Neural progenitor cell (in vitro differentiated cells): ENCODE measurements at regions not wholly inside any gene's neighbourhood (a gene's known extent, or its start where the extent isn't known, plus 50 kb on each side); places are given as distances from the start of the nearest gene placed in this dataset.

ENCODE experiments used
- DNase-seq: peaks from one replicate; pipeline ENCODE4 v3.0.0-alpha.2; 2016; ENCODE audit warnings: low spot score
- H2AFZ ChIP-seq: fragments of 200-600 bp; sonication (generic); replicated peaks from 2 replicates; pipeline ENCODE4 v1.6.1; 2016; ENCODE audit warnings: antibody characterized with exemption
- H3F3A ChIP-seq: fragments of 200-600 bp; sonication (generic); 2 replicates; pipeline ENCODE4 v1.6.1; 2016; ENCODE audit warnings: antibody characterized with exemption, low read depth
- H3K27ac ChIP-seq: fragments of 200-600 bp; sonication (generic); 2 replicates; pipeline ENCODE4 v1.5.1; 2016; ENCODE audit warnings: mild to moderate bottlenecking
- H3K27me3 ChIP-seq: fragments of 200-600 bp; sonication (generic); 2 replicates; pipeline ENCODE4 v1.6.1; 2016; ENCODE audit warnings: mild to moderate bottlenecking, moderate library complexity
- H3K36me3 ChIP-seq: fragments of 200-600 bp; sonication (generic); 2 replicates; pipeline ENCODE4 v1.5.1; 2016
- H3K4me1 ChIP-seq: fragments of 200-600 bp; sonication (generic); 2 replicates; pipeline ENCODE4 v1.6.1; 2016; ENCODE audit warnings: mixed run types
- H3K4me2 ChIP-seq: fragments of 200-600 bp; sonication (generic); 2 replicates; pipeline ENCODE4 v1.6.1; 2016
- H3K4me3 ChIP-seq: fragments of 200-600 bp; sonication (generic); 2 replicates; pipeline ENCODE4 v1.5.1; 2016
- H3K79me2 ChIP-seq: fragments of 200-600 bp; sonication (generic); 2 replicates; pipeline ENCODE4 v1.6.1; 2016; ENCODE audit warnings: low read depth
- H3K9ac ChIP-seq: fragments of 200-600 bp; sonication (generic); 2 replicates; pipeline ENCODE4 v1.6.1; 2016
- H3K9me3 ChIP-seq: fragments of 200-600 bp; sonication (generic); 2 replicates; pipeline ENCODE4 v1.5.1; 2016; ENCODE audit warnings: low read depth
- H4K20me1 ChIP-seq: fragments of 200-600 bp; sonication (generic); 2 replicates; pipeline ENCODE4 v1.6.1; 2016; ENCODE audit warnings: low read depth
- H3K27ac Mint-ChIP-seq: 3 replicates; pipeline ENCODE4 v1.8.0; 2021; ENCODE audit warnings: mixed read lengths
- H3K27me3 Mint-ChIP-seq: 2 replicates; pipeline ENCODE4 v1.8.0; 2022; ENCODE audit warnings: low read depth, mild to moderate bottlenecking, inconsistent platforms, moderate library complexity, mixed read lengths; ENCODE audit not compliant: insufficient read depth
- H3K36me3 Mint-ChIP-seq: 3 replicates; pipeline ENCODE4 v1.8.0; 2021; ENCODE audit warnings: mixed read lengths
- H3K4me1 Mint-ChIP-seq: 3 replicates; pipeline ENCODE4 v1.8.0; 2021; ENCODE audit warnings: mixed read lengths
- H3K4me3 Mint-ChIP-seq: 3 replicates; pipeline ENCODE4 v1.8.0; 2021; ENCODE audit warnings: mild to moderate bottlenecking, moderate library complexity, mixed read lengths
- H3K9me3 Mint-ChIP-seq: 3 replicates; pipeline ENCODE4 v1.8.0; 2020; ENCODE audit warnings: mixed read lengths
- CTCF ChIP-seq: fragments of 200-600 bp; sonication (generic); IDR thresholded peaks from 2 replicates; pipeline ENCODE4 v1.5.1; 2017; ENCODE audit warnings: antibody characterized with exemption, mild to moderate bottlenecking
- EZH2 ChIP-seq: fragments of 200-600 bp; sonication (generic); IDR thresholded peaks from 2 replicates; pipeline ENCODE4 v1.6.1; 2017; ENCODE audit warnings: antibody characterized with exemption, mild to moderate bottlenecking, moderate library complexity
- EZH2phosphoT487 ChIP-seq: fragments of 200-600 bp; sonication (generic); IDR thresholded peaks from 2 replicates; pipeline ENCODE4 v1.6.1; 2017; ENCODE audit warnings: antibody characterized with exemption

DNA sequence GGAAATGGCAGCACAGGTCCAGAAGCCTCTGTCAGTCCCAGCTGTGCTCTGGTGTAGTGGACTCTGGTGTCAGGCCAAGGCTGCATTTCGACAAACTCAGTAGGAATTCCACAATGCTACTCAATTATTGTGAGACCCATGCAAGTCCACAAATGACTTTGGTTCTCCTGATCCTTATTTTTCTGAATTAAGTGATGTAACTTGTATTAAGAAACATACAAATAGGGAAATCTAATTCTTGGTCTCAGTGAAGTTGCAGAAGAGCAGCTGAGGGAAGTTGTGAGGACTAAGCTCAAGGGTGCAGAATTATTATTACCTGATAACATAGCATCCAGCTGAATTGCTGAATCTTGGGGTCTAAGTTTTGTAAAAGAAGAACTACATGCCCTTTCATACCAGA, 116.8 kb downstream of the MAFB start:
- Histone ChIP-seq H3K9me3 (no peaks in the 10 kb centered on the region), H3K27ac (no peak overlapping the region), H3K4me1 (no peaks in the 10 kb centered on the region), H3K36me3 (no peaks in the 10 kb centered on the region), H3K27me3 (no peaks in the 10 kb centered on the region), H4K20me1 (no peaks in the 10 kb centered on the region), H3F3A (no peaks in the 10 kb centered on the region), H3K4me3 (no peak overlapping the region), H3K4me2 (no peak overlapping the region), H3K9ac (no peak overlapping the region), H3K79me2 (no peaks in the 10 kb centered on the region), H2AFZ (no peak overlapping the region)
- H3K9me3 Mint-ChIP-seq, result peaks cover 2% of the 10 kb centered on the region
- H3K4me1 Mint-ChIP-seq, result no peaks in the 10 kb centered on the region
- peaks cover 2% of the 10 kb centered on the region for H3K27me3 Mint-ChIP-seq
- H3K36me3 Mint-ChIP-seq, result no peaks in the 10 kb centered on the region
- TF ChIP-seq EZH2phosphoT487 (no peak), EZH2 (no peak), CTCF (no peak)
- no peak for DNase-seq
- H3K4me3 Mint-ChIP-seq, result no peak overlapping the region
- H3K27ac Mint-ChIP-seq, result no peak overlapping the region

GRCh38 chr20:40571639-40572038, 117.4 kb downstream of the MAFB start:
- Mint-ChIP-seq H3K27me3 (peaks cover 2% of the 10 kb centered on the region), H3K36me3 (no peaks in the 10 kb centered on the region), H3K4me3 (no peak overlapping the region), H3K27ac (no peak overlapping the region), H3K4me1 (no peaks in the 10 kb centered on the region), H3K9me3 (peaks cover 2% of the 10 kb centered on the region)
- TF ChIP-seq EZH2, result no peak
- no peak for TF ChIP-seq CTCF
- TF ChIP-seq EZH2phosphoT487, result no peak
- Histone ChIP-seq H3K27ac (no peak overlapping the region), H3K27me3 (no peaks in the 10 kb centered on the region), H3K4me3 (no peak overlapping the region), H3K4me2 (no peak overlapping the region), H3F3A (no peaks in the 10 kb centered on the region), H3K9ac (no peak overlapping the region), H4K20me1 (no peaks in the 10 kb centered on the region), H3K9me3 (no peaks in the 10 kb centered on the region), H2AFZ (no peak overlapping the region), H3K36me3 (no peaks in the 10 kb centered on the region), H3K79me2 (no peaks in the 10 kb centered on the region), H3K4me1 (no peaks in the 10 kb centered on the region)
- no peak for DNase-seq

GRCh38 chr20:40568200-40568599, 120.8 kb downstream of the MAFB start:
- H3K27me3 ChIP-seq, result no peaks in the 10 kb centered on the region
- TF ChIP-seq CTCF (no peak), EZH2 (no peak), EZH2phosphoT487 (no peak)
- H3F3A ChIP-seq, result no peaks in the 10 kb centered on the region
- no peaks in the 10 kb centered on the region for H3K36me3 ChIP-seq
- H3K9me3 Mint-ChIP-seq, result no peaks in the 10 kb centered on the region
- H3K9ac ChIP-seq, result no peak overlapping the region
- H4K20me1 ChIP-seq, result no peaks in the 10 kb centered on the region
- H3K36me3 Mint-ChIP-seq, result no peaks in the 10 kb centered on the region
- H3K9me3 ChIP-seq, result no peaks in the 10 kb centered on the region
- DNase-seq, result no peak
- no peak overlapping the region for H2AFZ ChIP-seq
- H3K4me1 Mint-ChIP-seq, result no peaks in the 10 kb centered on the region
- no peaks in the 10 kb centered on the region for H3K79me2 ChIP-seq
- H3K27ac ChIP-seq, result no peak overlapping the region
- no peak overlapping the region for H3K4me3 ChIP-seq
- H3K4me3 Mint-ChIP-seq, result no peak overlapping the region
- H3K4me2 ChIP-seq, result no peak overlapping the region
- peaks cover 3% of the 10 kb centered on the region for H3K27me3 Mint-ChIP-seq
- no peaks in the 10 kb centered on the region for H3K4me1 ChIP-seq
- H3K27ac Mint-ChIP-seq, result no peak overlapping the region

DNA sequence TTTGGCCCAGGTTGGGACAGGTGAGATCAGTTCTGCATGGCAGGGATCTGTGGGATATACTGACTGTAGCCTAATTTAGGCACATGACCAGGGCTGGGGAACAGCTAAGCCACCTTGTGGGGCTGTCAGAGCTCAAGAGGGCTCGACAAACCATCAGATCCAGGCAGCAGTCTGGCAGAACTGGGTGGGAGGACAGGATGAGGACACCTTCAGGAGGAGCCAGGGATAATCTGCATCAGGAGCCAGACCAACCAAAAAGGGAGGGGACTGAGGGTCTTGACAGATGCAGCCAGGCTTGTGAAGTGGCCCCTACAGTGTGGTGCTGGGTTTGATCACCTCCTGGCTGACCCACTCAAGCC, 123.4 kb downstream of the MAFB start:
- Histone ChIP-seq H3K4me2 (no peak overlapping the region), H3K9ac (no peak overlapping the region), H3K27me3 (no peaks in the 10 kb centered on the region), H3K9me3 (no peaks in the 10 kb centered on the region), H4K20me1 (no peaks in the 10 kb centered on the region), H2AFZ (no peak overlapping the region), H3K4me3 (no peak overlapping the region), H3K36me3 (no peaks in the 10 kb centered on the region), H3K27ac (no peak overlapping the region), H3K4me1 (no peaks in the 10 kb centered on the region), H3F3A (no peaks in the 10 kb centered on the region), H3K79me2 (no peaks in the 10 kb centered on the region)
- peak; percentile 23 for DNase-seq
- peaks cover 3% of the 10 kb centered on the region for H3K27me3 Mint-ChIP-seq
- H3K27ac Mint-ChIP-seq, result no peak overlapping the region
- H3K4me3 Mint-ChIP-seq, result no peak overlapping the region
- no peaks in the 10 kb centered on the region for H3K36me3 Mint-ChIP-seq
- TF ChIP-seq EZH2 (no peak), CTCF (peak; percentile 10), EZH2phosphoT487 (no peak)
- H3K9me3 Mint-ChIP-seq, result no peaks in the 10 kb centered on the region
- H3K4me1 Mint-ChIP-seq, result no peaks in the 10 kb centered on the region
